ENCODE measurements at regions not wholly inside any gene's neighbourhood (a gene's known extent, or its start where the extent isn't known, plus 50 kb on each side); places are given as distances from the start of the nearest gene placed in this dataset.

GRCh38 chr5:106386287-106386686, 1284.5 kb downstream of the EFNA5 start:
- no peak overlapping the region for H2BK20ac ChIP-seq (ENCODE audit: low read depth, low read length, poor library complexity, severe bottlenecking)
- H2BK12ac ChIP-seq (ENCODE audit: insufficient read length, low read depth, low read length): no peak overlapping the region
- no peaks in the 10 kb centered on the region for H3K79me1 ChIP-seq (ENCODE audit: insufficient read depth, low read depth, low read length, poor library complexity, severe bottlenecking)
- H4K8ac ChIP-seq (replicated peaks; ENCODE audit: insufficient read length, low read depth, low read length): no peak overlapping the region
- H3K56ac ChIP-seq (ENCODE audit: insufficient read length, low read depth, low read length): no peak overlapping the region
- no peak overlapping the region for H2AFZ ChIP-seq (ENCODE audit: low read length)
- H3K23ac ChIP-seq (ENCODE audit: insufficient read length, low read depth, low read length): no peak overlapping the region
- H4K20me1 ChIP-seq (ENCODE audit: control insufficient read depth, insufficient read depth, insufficient read length): no peaks in the 10 kb centered on the region
- H3K4me2 ChIP-seq (ENCODE audit: insufficient read depth, insufficient read length, low read length): no peak overlapping the region
- no peaks in the 10 kb centered on the region for H3K9me3 Mint-ChIP-seq
- H3K4me1 Mint-ChIP-seq: peaks cover 1 to 2% of the 10 kb centered on the region in 2 experiments; a peak in 3 of 4 replicates
- no peak overlapping the region for H3K4ac ChIP-seq (ENCODE audit: low read depth, low read length)
- no peak overlapping the region for H3K14ac ChIP-seq (ENCODE audit: insufficient read depth, low read length)
- H3K9ac ChIP-seq (ENCODE audit: extremely low read depth, insufficient read length, low read length): no peak overlapping the region
- H3K9me3 ChIP-seq (ENCODE audit: control insufficient read depth, low read depth, low read length): no peaks in the 10 kb centered on the region
- no peak for TF ChIP-seq CTCF (conservative IDR thresholded peaks at IDR 0.05)
- no CpG with 5 or more reads among the region's 3 CpGs for WGBS (ENCODE audit: extremely low coverage, insufficient read length, low lambda C conversion rate)
- H3K4me3 Mint-ChIP-seq: no peak overlapping the region
- H3K27me3 ChIP-seq (ENCODE audit: insufficient read depth, low read length): no peaks in the 10 kb centered on the region
- H2AK5ac ChIP-seq (ENCODE audit: insufficient read length, low read length): no peak overlapping the region
- H3K27ac ChIP-seq (ENCODE audit: insufficient read length, low read depth, low read length): no peak overlapping the region
- no peak overlapping the region for H2BK120ac ChIP-seq (ENCODE audit: low read depth, low read length, poor library complexity, severe bottlenecking)
- no peak overlapping the region for H4K91ac ChIP-seq (ENCODE audit: insufficient read length, low read depth, low read length)
- DNase-seq: no peak
- no peaks in the 10 kb centered on the region for H3K23me2 ChIP-seq (ENCODE audit: insufficient read length, low read depth, low read length, poor library complexity, severe bottlenecking)
- no peak overlapping the region for H2BK5ac ChIP-seq (ENCODE audit: insufficient read length, low read length)
- no peak overlapping the region for H4K5ac ChIP-seq (ENCODE audit: insufficient read length, low read depth, low read length)
- no peaks in the 10 kb centered on the region for H3K36me3 Mint-ChIP-seq (ENCODE audit: insufficient read depth in 1 of 3, low read depth in 3 of 3)
- H2BK15ac ChIP-seq (ENCODE audit: low read depth, low read length): no peak overlapping the region
- no peak overlapping the region for H3T11ph ChIP-seq (ENCODE audit: low read length)
- H3K79me2 ChIP-seq (ENCODE audit: insufficient read depth, low read length): no peaks in the 10 kb centered on the region
- H3K27ac Mint-ChIP-seq: no peak overlapping the region
- H3K4me1 ChIP-seq (ENCODE audit: insufficient read depth, low read length): no peaks in the 10 kb centered on the region
- H3K18ac ChIP-seq (ENCODE audit: insufficient read length, low read depth, low read length): no peak overlapping the region
- H3K27me3 Mint-ChIP-seq (ENCODE audit: low read depth): no peaks in the 10 kb centered on the region
